SK-N-SH (cell line): ENCODE measurements at regions not wholly inside any gene's neighbourhood (a gene's known extent, or its start where the extent isn't known, plus 50 kb on each side); places are given as distances from the start of the nearest gene placed in this dataset.

Experiments used
- CTCF ChIP-seq: fragments of 200-600 bp; sonication (generic); IDR thresholded peaks from 2 replicates; pipeline ENCODE4 v1.6.1; 2017; ENCODE audit warnings: antibody characterized with exemption, mild to moderate bottlenecking, moderate library complexity
- POLR2AphosphoS5 ChIP-seq: IDR thresholded peaks from 2 replicates; pipeline ENCODE4 v1.6.1; 2012; ENCODE audit warnings: low read depth, low read length
- REST ChIP-seq: IDR thresholded peaks from 2 replicates; pipeline ENCODE4 v1.6.1; 2012; ENCODE audit warnings: mild to moderate bottlenecking, low read depth, low read length, moderate library complexity
- TAF1 ChIP-seq: IDR thresholded peaks from 2 replicates; pipeline ENCODE4 v1.6.1; 2012; ENCODE audit warnings: low read depth, mild to moderate bottlenecking, low read length, moderate library complexity, borderline replicate concordance
- YY1 ChIP-seq: IDR thresholded peaks from 2 replicates; pipeline ENCODE4 v1.4.0; 2012; ENCODE audit warnings: low read depth, mild to moderate bottlenecking

GRCh38 chrX:121110536-121110935 is 63.1 kb downstream of the GLUD2 start:
- no peak for TF ChIP-seq CTCF
- TF ChIP-seq REST, result no peak
- no peak for TF ChIP-seq TAF1
- no peak for TF ChIP-seq YY1
- no peak for TF ChIP-seq POLR2AphosphoS5
